ENCODE measurements at regions not wholly inside any gene's neighbourhood (a gene's known extent, or its start where the extent isn't known, plus 50 kb on each side); places are given as distances from the start of the nearest gene placed in this dataset.

DNA sequence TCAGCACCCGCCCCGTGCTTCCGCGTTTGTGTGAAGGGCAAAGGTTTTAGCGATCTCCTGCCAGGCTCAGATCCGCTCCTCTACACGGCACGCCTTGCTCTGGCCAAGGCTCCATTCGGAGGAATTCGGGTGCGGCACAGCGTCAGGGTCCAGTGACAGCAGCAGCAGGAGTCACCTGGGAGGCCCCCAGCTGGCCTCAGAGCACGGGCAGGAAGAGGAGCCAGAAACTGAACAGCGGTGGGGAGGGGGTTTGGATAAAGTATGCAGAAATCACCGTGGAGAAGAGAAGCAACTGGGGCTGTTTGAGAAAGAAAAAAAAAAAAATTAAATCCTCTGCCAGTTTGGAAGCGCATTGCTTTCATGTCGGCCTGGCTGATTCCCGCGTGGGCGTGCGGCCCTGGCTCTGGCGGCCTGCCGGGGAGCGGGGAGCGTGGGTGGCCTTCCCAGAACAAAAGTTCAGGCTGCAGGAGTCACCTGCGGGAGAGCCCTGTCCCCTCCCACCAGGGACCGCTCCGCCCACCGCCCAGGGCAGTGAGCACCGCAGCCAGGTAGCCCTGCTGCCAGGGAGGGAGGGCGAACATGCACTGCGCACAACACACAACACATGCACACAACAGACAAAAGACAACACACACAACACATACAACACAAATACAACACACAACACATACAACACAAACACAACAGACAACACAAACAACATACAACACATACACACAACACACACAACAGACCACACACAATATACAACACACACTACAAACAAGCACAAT lies 107.6 kb downstream of the ETS2 start:
- no peaks in the 10 kb centered on the region for H3K36me3 ChIP-seq (ENCODE audit: low read depth, low read length)
- ChIA-PET POLR2A (ENCODE audit: unreplicated experiment) (interaction anchor here (0.6 kb wide), 1 partner anchor 15 kb away, joined by 9 read pairs; no protein-coding TSS in a partner anchor), CTCF (no interaction called here)
- no peaks in the 10 kb centered on the region for H3F3A ChIP-seq (ENCODE audit: low read length, unreplicated experiment)
- H3K4me2 ChIP-seq (ENCODE audit: low read length), result peak overlapping the region; percentile 70
- no peaks in the 10 kb centered on the region for H3K79me2 ChIP-seq (ENCODE audit: low read length)
- H2AFZ ChIP-seq (ENCODE audit: low read length), result peak overlapping the region; percentile 53
- ATAC-seq (peak; percentile 83), DNase-seq (peak; percentile 85)
- no peaks in the 10 kb centered on the region for H4K20me1 ChIP-seq (ENCODE audit: low read length)
- no peaks in the 10 kb centered on the region for H3K27me3 ChIP-seq (ENCODE audit: low read length)
- H3K27ac ChIP-seq (ENCODE audit: low read length), result peak overlapping the region; percentile 66
- BruUV-seq (replicated peaks), result TSS peak; percentile 72
- TF ChIP-seq EZH2phosphoT487 (IDR thresholded peaks at IDR 0.05; ENCODE audit: borderline replicate concordance, low read length), result no peak
- no peak for TF ChIP-seq EZH2 (IDR thresholded peaks at IDR 0.05; ENCODE audit: low read length, unreplicated experiment)
- TF ChIP-seq, protein P1, sequence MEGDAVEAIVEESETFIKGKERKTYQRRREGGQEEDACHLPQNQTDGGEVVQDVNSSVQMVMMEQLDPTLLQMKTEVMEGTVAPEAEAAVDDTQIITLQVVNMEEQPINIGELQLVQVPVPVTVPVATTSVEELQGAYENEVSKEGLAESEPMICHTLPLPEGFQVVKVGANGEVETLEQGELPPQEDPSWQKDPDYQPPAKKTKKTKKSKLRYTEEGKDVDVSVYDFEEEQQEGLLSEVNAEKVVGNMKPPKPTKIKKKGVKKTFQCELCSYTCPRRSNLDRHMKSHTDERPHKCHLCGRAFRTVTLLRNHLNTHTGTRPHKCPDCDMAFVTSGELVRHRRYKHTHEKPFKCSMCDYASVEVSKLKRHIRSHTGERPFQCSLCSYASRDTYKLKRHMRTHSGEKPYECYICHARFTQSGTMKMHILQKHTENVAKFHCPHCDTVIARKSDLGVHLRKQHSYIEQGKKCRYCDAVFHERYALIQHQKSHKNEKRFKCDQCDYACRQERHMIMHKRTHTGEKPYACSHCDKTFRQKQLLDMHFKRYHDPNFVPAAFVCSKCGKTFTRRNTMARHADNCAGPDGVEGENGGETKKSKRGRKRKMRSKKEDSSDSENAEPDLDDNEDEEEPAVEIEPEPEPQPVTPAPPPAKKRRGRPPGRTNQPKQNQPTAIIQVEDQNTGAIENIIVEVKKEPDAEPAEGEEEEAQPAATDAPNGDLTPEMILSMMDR (conservative IDR thresholded peaks at IDR 0.05; ENCODE audit: low read depth, low read length), result no peak
- peak overlapping the region; percentile 50; the same call in 1 of the 2 replicates for H3K4me3 ChIP-seq (ENCODE audit: low read length)
- intact Hi-C loops (cut with micrococcal nuclease), result loop anchor here (2.0 kb wide), 1 partner anchor 109 kb away; the partner anchor contains the start of gene ETS2
- no peaks in the 10 kb centered on the region for H3K9me3 ChIP-seq (ENCODE audit: low read length)
- H3K4me1 ChIP-seq (ENCODE audit: insufficient read depth, low read length), result peaks cover 57% of the 10 kb centered on the region
- H3K9me2 ChIP-seq (replicated peaks; ENCODE audit: low read length), result no peaks in the 10 kb centered on the region
- peak overlapping the region; percentile 47 for H3K9ac ChIP-seq (ENCODE audit: low read length)

DNA sequence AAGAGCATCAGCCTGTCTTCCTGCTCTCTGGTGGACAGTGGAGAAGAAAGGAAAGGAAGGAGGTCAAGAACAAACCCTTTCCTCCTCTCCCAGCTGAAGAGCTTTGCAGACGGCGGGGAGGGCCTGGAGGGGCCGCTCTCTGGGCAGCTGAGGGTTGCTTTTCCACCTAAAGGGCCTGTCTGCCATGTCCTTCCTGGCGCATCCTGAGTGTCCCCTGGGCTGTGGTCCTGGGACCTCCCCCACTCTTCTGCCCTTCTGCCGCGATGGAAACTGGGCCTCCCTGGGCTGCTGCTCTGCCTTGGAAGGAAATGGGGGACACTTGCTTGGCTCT lies 107.0 kb downstream of the ETS2 start:
- H3K4me3 ChIP-seq (ENCODE audit: low read length), result peak overlapping the region; percentile 50; the same call in 1 of the 2 replicates
- H3K79me2 ChIP-seq (ENCODE audit: low read length), result no peaks in the 10 kb centered on the region
- peak overlapping the region; percentile 70 for H3K4me2 ChIP-seq (ENCODE audit: low read length)
- H3K9me3 ChIP-seq (ENCODE audit: low read length), result no peaks in the 10 kb centered on the region
- CTCF ChIA-PET, result no interaction called here
- H3K27ac ChIP-seq (ENCODE audit: low read length), result peak overlapping the region; percentile 66
- no peaks in the 10 kb centered on the region for H3K9me2 ChIP-seq (replicated peaks; ENCODE audit: low read length)
- TF ChIP-seq, protein P1 (conservative IDR thresholded peaks at IDR 0.05; ENCODE audit: low read depth, low read length), result no peak
- TF ChIP-seq EZH2 (IDR thresholded peaks at IDR 0.05; ENCODE audit: low read length, unreplicated experiment), result no peak
- TF ChIP-seq EZH2phosphoT487 (IDR thresholded peaks at IDR 0.05; ENCODE audit: borderline replicate concordance, low read length), result no peak
- no peak for DNase-seq
- H3K4me1 ChIP-seq (ENCODE audit: insufficient read depth, low read length), result peaks cover 57% of the 10 kb centered on the region
- H3K36me3 ChIP-seq (ENCODE audit: low read depth, low read length), result no peaks in the 10 kb centered on the region
- no peaks in the 10 kb centered on the region for H4K20me1 ChIP-seq (ENCODE audit: low read length)
- peak overlapping the region; percentile 47 for H3K9ac ChIP-seq (ENCODE audit: low read length)
- no peaks in the 10 kb centered on the region for H3K27me3 ChIP-seq (ENCODE audit: low read length)
- POLR2A ChIA-PET (ENCODE audit: unreplicated experiment), result no interaction called here
- H2AFZ ChIP-seq (ENCODE audit: low read length), result peak overlapping the region; percentile 53
- H3F3A ChIP-seq (ENCODE audit: low read length, unreplicated experiment), result no peaks in the 10 kb centered on the region
- intact Hi-C loops (cut with micrococcal nuclease), result loop anchor here (2.0 kb wide), 1 partner anchor 108 kb away; the partner anchor contains the start of gene ETS2
- BruUV-seq (replicated peaks), result TSS peak; percentile 72
- no peak for ATAC-seq

DNA sequence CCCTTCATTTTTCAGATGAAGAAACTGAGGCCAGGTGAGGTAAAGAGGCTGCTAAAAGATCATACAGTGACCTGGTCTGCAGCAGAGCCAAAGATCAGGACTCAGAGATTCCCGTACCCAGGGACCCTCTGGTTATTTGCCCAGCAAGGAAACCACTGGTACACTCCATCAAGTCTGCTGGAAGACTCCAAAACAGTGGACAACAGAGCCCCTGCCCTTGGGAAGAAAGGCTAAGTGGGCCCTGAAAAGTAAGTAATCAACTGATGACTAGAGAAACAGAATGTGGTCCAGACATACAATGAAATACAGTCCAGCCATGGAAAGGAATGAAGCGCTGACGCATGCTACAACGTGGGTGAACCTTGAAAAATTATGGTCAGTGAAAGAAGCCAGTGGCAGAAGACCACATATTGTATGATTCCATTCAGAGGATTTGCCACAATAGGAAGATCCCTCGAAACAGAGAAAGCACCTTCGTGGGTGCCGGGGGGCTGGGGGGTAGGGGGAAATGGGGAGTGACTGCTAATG lies 106.4 kb downstream of the ETS2 start:
- ATAC-seq, result no peak
- Histone ChIP-seq H3K9me3 (ENCODE audit: low read length) (no peaks in the 10 kb centered on the region), H3K9ac (ENCODE audit: low read length) (no peak overlapping the region), H3K4me1 (ENCODE audit: insufficient read depth, low read length) (peaks cover 59% of the 10 kb centered on the region), H3K4me2 (ENCODE audit: low read length) (peak overlapping the region; percentile 46; the same call in 1 of the 2 replicates), H3K9me2 (replicated peaks; ENCODE audit: low read length) (no peaks in the 10 kb centered on the region), H3K36me3 (ENCODE audit: low read depth, low read length) (no peaks in the 10 kb centered on the region), H2AFZ (ENCODE audit: low read length) (no peak overlapping the region), H3F3A (ENCODE audit: low read length, unreplicated experiment) (no peaks in the 10 kb centered on the region), H3K27ac (ENCODE audit: low read length) (peak overlapping the region; percentile 77), H4K20me1 (ENCODE audit: low read length) (no peaks in the 10 kb centered on the region), H3K79me2 (ENCODE audit: low read length) (no peaks in the 10 kb centered on the region), H3K27me3 (ENCODE audit: low read length) (no peaks in the 10 kb centered on the region), H3K4me3 (ENCODE audit: low read length) (no peak overlapping the region)
- no peak for TF ChIP-seq EZH2 (IDR thresholded peaks at IDR 0.05; ENCODE audit: low read length, unreplicated experiment)
- TF ChIP-seq, protein P1 (conservative IDR thresholded peaks at IDR 0.05; ENCODE audit: low read depth, low read length), result no peak
- no peak for TF ChIP-seq EZH2phosphoT487 (IDR thresholded peaks at IDR 0.05; ENCODE audit: borderline replicate concordance, low read length)
- CTCF ChIA-PET, result no interaction called here
- TSS peak; percentile 25 for BruUV-seq (replicated peaks)
- intact Hi-C loops (cut with micrococcal nuclease), result loop anchor here (2.0 kb wide), 1 partner anchor 107 kb away; the partner anchor contains the start of gene ETS2
- POLR2A ChIA-PET (ENCODE audit: unreplicated experiment), result no interaction called here
- no peak for DNase-seq
